ENCODE measurements at regions not wholly inside any gene's neighbourhood (a gene's known extent, or its start where the extent isn't known, plus 50 kb on each side); places are given as distances from the start of the nearest gene placed in this dataset.

Small RNA genes in the stretch of these regions (microRNA-seq; reads per million reads assigned to microRNA genes)
- gene MIR4417 (ENCODE audit: borderline number of aligned reads in 2 of 2, borderline replicate concordance in 1 of 2), result 0 to 0.70 reads per million in 2 donors

Small RNA genes in the stretch of these regions (small RNA-seq; reads per million reads assigned to genes)
- gene MIR4417, result 0 reads per million in 2 donors
